OCI-LY7 (cell line): ENCODE measurements at regions not wholly inside any gene's neighbourhood (a gene's known extent, or its start where the extent isn't known, plus 50 kb on each side); places are given as distances from the start of the nearest gene placed in this dataset.

Experiments used
- BruUV-seq: library from RNA; stranded (reverse); fragments of 400-500 nt; replicated peaks from 2 replicates; lab custom pipeline; 2021; lab: Mats Ljungman, UMichigan
- CTCF ChIA-PET: fragments of 300-600 bp; sonication (Branson Sonifier 250); formaldehyde crosslinking; loops from one replicate; lab custom pipeline; 2022; ENCODE audit warnings: antibody characterized with exemption; ENCODE audit not compliant: unreplicated experiment; lab: Charles Lee
- POLR2A ChIA-PET: fragments of 300-600 bp; sonication (Branson Sonifier 250); formaldehyde crosslinking; loops from one replicate; lab custom pipeline; 2022; ENCODE audit warnings: antibody characterized with exemption; lab: Charles Lee
- DNase-seq: peaks from one replicate; pipeline ENCODE4 v3.0.0-alpha.2; 2015; ENCODE audit warnings: low spot score
- H2AFZ ChIP-seq: fragments of 200-600 bp; sonication (generic), shearing (Covaris generic); 2 replicates; pipeline ENCODE4 v1.6.1; 2014; ENCODE audit warnings: mild to moderate bottlenecking, antibody characterized with exemption, low read length, moderate library complexity
- H3K27ac ChIP-seq: fragments of 200-600 bp; sonication (generic); 2 replicates; pipeline ENCODE4 v1.5.1; 2014; ENCODE audit warnings: mixed run types, low read depth, mild to moderate bottlenecking, moderate library complexity, low read length, inconsistent platforms; ENCODE audit not compliant: poor library complexity, severe bottlenecking
- H3K36me3 ChIP-seq: fragments of 200-600 bp; sonication (generic); 2 replicates; pipeline ENCODE4 v1.6.1; 2014; ENCODE audit warnings: mild to moderate bottlenecking, antibody characterized with exemption, low read length, moderate library complexity, mixed read lengths; ENCODE audit not compliant: insufficient read depth
- H3K4me1 ChIP-seq: fragments of 200-600 bp; sonication (generic); 2 replicates; pipeline ENCODE4 v1.5.1; 2014; ENCODE audit warnings: mild to moderate bottlenecking, low read length; ENCODE audit not compliant: insufficient read depth, poor library complexity, severe bottlenecking
- H3K4me2 ChIP-seq: fragments of 200-600 bp; sonication (generic); 2 replicates; pipeline ENCODE4 v1.6.1; 2014; ENCODE audit warnings: mild to moderate bottlenecking, low read length
- H3K4me3 ChIP-seq: fragments of 200-600 bp; sonication (generic); 2 replicates; pipeline ENCODE4 v1.5.1; 2014; ENCODE audit warnings: mild to moderate bottlenecking, low read depth, low read length; ENCODE audit not compliant: poor library complexity, severe bottlenecking
- H3K79me2 ChIP-seq: fragments of 200-600 bp; sonication (generic); 2 replicates; pipeline ENCODE4 v1.6.1; 2016; ENCODE audit warnings: low read depth, mild to moderate bottlenecking, low read length, moderate library complexity, mixed read lengths; ENCODE audit not compliant: insufficient read depth
- H3K9me2 ChIP-seq: fragments of 200-600 bp; sonication (generic); 2 replicates; pipeline ENCODE4 v1.6.1; 2016; ENCODE audit warnings: mild to moderate bottlenecking, low read length, mixed read lengths; ENCODE audit not compliant: insufficient read depth
- H3K9me3 ChIP-seq: fragments of 200-600 bp; sonication (generic); 2 replicates; pipeline ENCODE4 v1.6.1; 2014; ENCODE audit warnings: mild to moderate bottlenecking, mixed run types, low read length, mixed read lengths
- H4K20me1 ChIP-seq: fragments of 200-600 bp; sonication (generic); 2 replicates; pipeline ENCODE4 v1.6.1; 2014; ENCODE audit warnings: mild to moderate bottlenecking, antibody characterized with exemption, low read length, moderate library complexity, mixed read lengths; ENCODE audit not compliant: insufficient read depth
- EZH2phosphoT487 ChIP-seq: fragments of 200-600 bp; sonication (generic); IDR thresholded peaks from 2 replicates; pipeline ENCODE4 v1.6.1; 2018; ENCODE audit warnings: low read depth, borderline replicate concordance, mild to moderate bottlenecking, mixed run types, antibody characterized with exemption, low read length, moderate library complexity, mixed read lengths
- intact Hi-C: fragments of 100-400 bp; cut with micrococcal nuclease; formaldehyde crosslinking; loops from one replicate; pipeline ENCODE4 v1.10.0; 2022; ENCODE audit not compliant: unreplicated experiment
- TF ChIP-seq, protein P1 (sequence below): fragments of 200-600 bp; sonication (generic); conservative IDR thresholded peaks from 2 replicates; pipeline ENCODE4 v1.5.1; 2014; ENCODE audit warnings: mild to moderate bottlenecking, antibody characterized with exemption, low read length, moderate library complexity, mixed read lengths

DNA sequence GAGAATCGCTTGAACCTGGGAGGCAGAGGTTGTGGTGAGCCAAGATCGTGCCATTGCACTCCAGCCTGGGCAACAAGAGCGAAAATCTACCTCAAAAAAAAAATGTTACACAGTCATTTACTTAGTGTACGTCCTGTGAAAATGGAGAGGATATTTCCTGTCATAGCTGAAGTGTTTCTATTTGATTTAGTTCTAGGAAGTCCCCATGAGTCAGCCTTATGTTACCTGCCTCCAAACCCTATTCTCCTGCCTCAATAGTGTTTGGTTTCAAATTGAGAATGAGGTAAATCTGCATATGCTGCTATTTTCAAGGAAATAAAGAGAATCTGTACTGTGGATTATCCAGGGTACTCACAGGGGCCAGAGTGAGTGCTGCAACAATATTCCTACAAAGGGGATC, 1284.5 kb upstream of the AUTS2 start:
- Histone ChIP-seq H3K9me3 (no peaks in the 10 kb centered on the region), H3K27ac (no peak overlapping the region), H3K9me2 (no peaks in the 10 kb centered on the region), H3K79me2 (no peaks in the 10 kb centered on the region), H4K20me1 (no peaks in the 10 kb centered on the region), H3K36me3 (no peaks in the 10 kb centered on the region), H3K4me1 (no peaks in the 10 kb centered on the region), H2AFZ (no peak overlapping the region), H3K4me3 (no peak overlapping the region), H3K4me2 (no peak overlapping the region)
- DNase-seq = no peak
- no peak for TF ChIP-seq EZH2phosphoT487
- TF ChIP-seq, protein P1, sequence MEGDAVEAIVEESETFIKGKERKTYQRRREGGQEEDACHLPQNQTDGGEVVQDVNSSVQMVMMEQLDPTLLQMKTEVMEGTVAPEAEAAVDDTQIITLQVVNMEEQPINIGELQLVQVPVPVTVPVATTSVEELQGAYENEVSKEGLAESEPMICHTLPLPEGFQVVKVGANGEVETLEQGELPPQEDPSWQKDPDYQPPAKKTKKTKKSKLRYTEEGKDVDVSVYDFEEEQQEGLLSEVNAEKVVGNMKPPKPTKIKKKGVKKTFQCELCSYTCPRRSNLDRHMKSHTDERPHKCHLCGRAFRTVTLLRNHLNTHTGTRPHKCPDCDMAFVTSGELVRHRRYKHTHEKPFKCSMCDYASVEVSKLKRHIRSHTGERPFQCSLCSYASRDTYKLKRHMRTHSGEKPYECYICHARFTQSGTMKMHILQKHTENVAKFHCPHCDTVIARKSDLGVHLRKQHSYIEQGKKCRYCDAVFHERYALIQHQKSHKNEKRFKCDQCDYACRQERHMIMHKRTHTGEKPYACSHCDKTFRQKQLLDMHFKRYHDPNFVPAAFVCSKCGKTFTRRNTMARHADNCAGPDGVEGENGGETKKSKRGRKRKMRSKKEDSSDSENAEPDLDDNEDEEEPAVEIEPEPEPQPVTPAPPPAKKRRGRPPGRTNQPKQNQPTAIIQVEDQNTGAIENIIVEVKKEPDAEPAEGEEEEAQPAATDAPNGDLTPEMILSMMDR = no peak
- BruUV-seq = no TSS peak
- intact Hi-C loops = no loop called here
- ChIA-PET POLR2A (no interaction called here), CTCF (interaction anchor here (0.7 kb wide), 1 partner anchor 837 kb away, joined by 3 read pairs; no protein-coding TSS in a partner anchor)

- Histone ChIP-seq H3K27ac (no peak overlapping the region), H2AFZ (no peak overlapping the region), H3K9me2 (no peaks in the 10 kb centered on the region), H3K79me2 (no peaks in the 10 kb centered on the region), H3K36me3 (no peaks in the 10 kb centered on the region), H3K4me1 (no peaks in the 10 kb centered on the region), H3K4me3 (no peak overlapping the region), H4K20me1 (no peaks in the 10 kb centered on the region), H3K4me2 (no peak overlapping the region), H3K9me3 (no peaks in the 10 kb centered on the region)
- TF ChIP-seq EZH2phosphoT487 = no peak
- TF ChIP-seq, protein P1 = no peak
- CTCF ChIA-PET = no interaction called here
- intact Hi-C loops = no loop called here
- POLR2A ChIA-PET = no interaction called here
- DNase-seq = no peak
- BruUV-seq = no TSS peak
These were observed 1284.1 kb upstream of the AUTS2 start for GRCh38 chr7:68314208-68314607.

GRCh38 chr7:68317476-68317875, 1280.8 kb upstream of the AUTS2 start:
- no TSS peak for BruUV-seq
- H4K20me1 ChIP-seq = no peaks in the 10 kb centered on the region
- no peaks in the 10 kb centered on the region for H3K36me3 ChIP-seq
- DNase-seq = no peak
- H3K4me1 ChIP-seq = no peaks in the 10 kb centered on the region
- TF ChIP-seq, protein P1 = no peak
- TF ChIP-seq EZH2phosphoT487 = no peak
- H3K4me3 ChIP-seq = no peak overlapping the region
- H3K4me2 ChIP-seq = no peak overlapping the region
- intact Hi-C loops = no loop called here
- ChIA-PET POLR2A (interaction anchor here (0.8 kb wide), 1 partner anchor 1521 kb away, joined by 4 read pairs; no protein-coding TSS in a partner anchor), CTCF (no interaction called here)
- no peak overlapping the region for H2AFZ ChIP-seq
- H3K9me2 ChIP-seq = no peaks in the 10 kb centered on the region
- H3K27ac ChIP-seq = no peak overlapping the region
- no peaks in the 10 kb centered on the region for H3K9me3 ChIP-seq
- no peaks in the 10 kb centered on the region for H3K79me2 ChIP-seq
